ENCODE measurements at regions not wholly inside any gene's neighbourhood (a gene's known extent, or its start where the extent isn't known, plus 50 kb on each side); places are given as distances from the start of the nearest gene placed in this dataset.

- Histone ChIP-seq H2AFZ (ENCODE audit: low read depth) (no peak overlapping the region), H3K9ac (no peak overlapping the region), H3K4me3 (ENCODE audit: low read depth in 2 of 2, low read length in 1 of 2) (no peak overlapping the region), H3K4me1 (ENCODE audit: control insufficient read depth in 1 of 2, insufficient read depth in 2 of 2, low read depth in 1 of 2, low read length in 1 of 2) (peaks cover 0 to 13% of the 10 kb centered on the region in 2 experiments; a peak in 1 of 4 replicates), H3K9me2 (no peaks in the 10 kb centered on the region), H3K79me2 (ENCODE audit: insufficient read depth) (no peaks in the 10 kb centered on the region), H4K20me1 (ENCODE audit: insufficient read depth) (no peaks in the 10 kb centered on the region), H3K36me3 (replicated peaks in 1 of 2; ENCODE audit: control insufficient read depth in 1 of 2, insufficient read depth in 2 of 2, low read length in 1 of 2) (no peaks in the 10 kb centered on the region), H3F3A (replicated peaks; ENCODE audit: insufficient read depth) (no peaks in the 10 kb centered on the region), H3K4me2 (no peak overlapping the region), H3K27ac (ENCODE audit: low read depth in 2 of 2, low read length in 1 of 2) (no peak overlapping the region), H3K27me3 (ENCODE audit: insufficient read depth) (no peaks in the 10 kb centered on the region), H3K9me3 (0 out of 2 replicates have a peak, but pooled peaks cover 5% of the 10 kb centered on the region)
- TF ChIP-seq GATA2 (CRISPR knock-in tag; IDR thresholded peaks at IDR 0.05) (no peak), FOXJ3 (CRISPR knock-in tag; IDR thresholded peaks at IDR 0.05) (no peak), SIN3A (IDR thresholded peaks at IDR 0.05; ENCODE audit: borderline replicate concordance, low read depth, low read length) (no peak), EP300 (IDR thresholded peaks at IDR 0.05; ENCODE audit: borderline replicate concordance in 1 of 2, low read depth in 1 of 2, low read length in 1 of 2) (no peak), MAX (IDR thresholded peaks at IDR 0.05; ENCODE audit: low read depth) (no peak)
- DNase-seq: no peak
- ChIA-PET POLR2A (interaction anchor here (1.0 kb wide), 1 partner anchor 32 kb away, joined by 3 read pairs; no protein-coding TSS in a partner anchor), CTCF (interaction anchor here (0.5 kb wide), 1 partner anchor 1778 kb away, joined by 3 read pairs; no protein-coding TSS in a partner anchor)
- WGBS (ENCODE audit: low lambda C conversion rate): 56% methylated on average over 7 of the region's 7 CpGs
Observed at GRCh38 chr15:69871511-69872134, 226.1 kb downstream of the TLE3 start.

GRCh38 chr15:69873807-69874206 is 223.9 kb downstream of the TLE3 start:
- POLR2A ChIA-PET: no interaction called here
- no peak for DNase-seq
- H3K9ac ChIP-seq: no peak overlapping the region
- H3F3A ChIP-seq (replicated peaks; ENCODE audit: insufficient read depth): no peaks in the 10 kb centered on the region
- H3K27ac ChIP-seq (ENCODE audit: low read depth in 2 of 2, low read length in 1 of 2): no peak overlapping the region
- H4K20me1 ChIP-seq (ENCODE audit: insufficient read depth): no peaks in the 10 kb centered on the region
- H3K4me2 ChIP-seq: no peak overlapping the region
- CTCF ChIA-PET: interaction anchor here (0.9 kb wide), 1 partner anchor 396 kb away, joined by 3 read pairs; no protein-coding TSS in a partner anchor
- no peaks in the 10 kb centered on the region for H3K27me3 ChIP-seq (ENCODE audit: insufficient read depth)
- H3K9me2 ChIP-seq: no peaks in the 10 kb centered on the region
- peaks cover 0 to 22% of the 10 kb centered on the region in 2 experiments; a peak in 1 of 4 replicates for H3K4me1 ChIP-seq (ENCODE audit: control insufficient read depth in 1 of 2, insufficient read depth in 2 of 2, low read depth in 1 of 2, low read length in 1 of 2)
- no peaks in the 10 kb centered on the region for H3K79me2 ChIP-seq (ENCODE audit: insufficient read depth)
- no peaks in the 10 kb centered on the region for H3K36me3 ChIP-seq (replicated peaks in 1 of 2; ENCODE audit: control insufficient read depth in 1 of 2, insufficient read depth in 2 of 2, low read length in 1 of 2)
- H3K4me3 ChIP-seq (ENCODE audit: low read depth in 2 of 2, low read length in 1 of 2): no peak overlapping the region
- WGBS (ENCODE audit: low lambda C conversion rate): 8% methylated on average over 1 of the region's 1 CpG
- TF ChIP-seq MEF2A (IDR thresholded peaks at IDR 0.05; ENCODE audit: borderline replicate concordance, low read depth): no peak
- TF ChIP-seq NRF1 (IDR thresholded peaks at IDR 0.05; ENCODE audit: low read depth, low read length): no peak
- TF ChIP-seq GATA2 (CRISPR knock-in tag; IDR thresholded peaks at IDR 0.05): no peak
- TF ChIP-seq SMC3 (IDR thresholded peaks at IDR 0.05; ENCODE audit: low read depth, low read length): no peak
- TF ChIP-seq EP300 (IDR thresholded peaks at IDR 0.05; ENCODE audit: borderline replicate concordance in 1 of 2, low read depth in 1 of 2, low read length in 1 of 2): no peak
- TF ChIP-seq TCF12 (IDR thresholded peaks at IDR 0.05): no peak
- no peak for TF ChIP-seq IRF3 (IDR thresholded peaks at IDR 0.05; ENCODE audit: low read depth, low read length)
- TF ChIP-seq ZBTB33 (IDR thresholded peaks at IDR 0.05; ENCODE audit: borderline replicate concordance, low read depth): no peak
- TF ChIP-seq SIN3A (IDR thresholded peaks at IDR 0.05; ENCODE audit: borderline replicate concordance, low read depth, low read length): no peak
- TF ChIP-seq ELF1 (IDR thresholded peaks at IDR 0.05): no peak
- TF ChIP-seq YY1 (IDR thresholded peaks at IDR 0.05; ENCODE audit: low read depth): no peak
- no peak for TF ChIP-seq EZH2phosphoT487 (IDR thresholded peaks at IDR 0.05; ENCODE audit: borderline replicate concordance, low read depth)
- H2AFZ ChIP-seq (ENCODE audit: low read depth): no peak overlapping the region
- 0 out of 2 replicates have a peak, but pooled peaks cover 5% of the 10 kb centered on the region for H3K9me3 ChIP-seq

Data from SK-N-SH (cell line).